ENCODE measurements at regions not wholly inside any gene's neighbourhood (a gene's known extent, or its start where the extent isn't known, plus 50 kb on each side); places are given as distances from the start of the nearest gene placed in this dataset.

GRCh38 chr6:14929291-14929690 is 316.6 kb upstream of the JARID2 start:
- Histone ChIP-seq H3K27me3 (no peaks in the 10 kb centered on the region), H3K9me3 (no peaks in the 10 kb centered on the region), H3K36me3 (no peaks in the 10 kb centered on the region), H3K4me1 (peaks cover 0 to 13% (median 5%) of the 10 kb centered on the region in 4 donors), H3K27ac (no peak overlapping the region), H3K4me3 (no peak overlapping the region)
- WGBS, 2 donors: 70 to 84% methylated on average over 3 of the region's 3 CpGs
- DNase-seq: no peak
- intact Hi-C loops (cut with DNase I): no loop called here
- TF ChIP-seq EP300 (IDR thresholded peaks at IDR 0.05): no peak
- no peak for TF ChIP-seq POLR2A (IDR thresholded peaks at IDR 0.05)
- TF ChIP-seq CTCF (IDR thresholded peaks at IDR 0.05): no peak
- TF ChIP-seq POLR2AphosphoS5 (IDR thresholded peaks at IDR 0.05): no peak

GRCh38 chr6:14930366-14930989 is 315.4 kb upstream of the JARID2 start:
- Histone ChIP-seq H3K9me3 (no peaks in the 10 kb centered on the region), H3K27me3 (no peaks in the 10 kb centered on the region), H3K4me1 (peaks cover 0 to 2% (median 0%) of the 10 kb centered on the region in 4 donors), H3K27ac (no peak overlapping the region), H3K4me3 (no peak overlapping the region), H3K36me3 (no peaks in the 10 kb centered on the region)
- WGBS, 2 donors: 15 to 61% methylated on average over 2 of the region's 2 CpGs
- intact Hi-C loops (cut with DNase I): no loop called here
- TF ChIP-seq POLR2AphosphoS5 (IDR thresholded peaks at IDR 0.05) (no peak), POLR2A (IDR thresholded peaks at IDR 0.05) (no peak), CTCF (IDR thresholded peaks at IDR 0.05) (no peak), EP300 (IDR thresholded peaks at IDR 0.05) (no peak)
- DNase-seq: no peak

DNA sequence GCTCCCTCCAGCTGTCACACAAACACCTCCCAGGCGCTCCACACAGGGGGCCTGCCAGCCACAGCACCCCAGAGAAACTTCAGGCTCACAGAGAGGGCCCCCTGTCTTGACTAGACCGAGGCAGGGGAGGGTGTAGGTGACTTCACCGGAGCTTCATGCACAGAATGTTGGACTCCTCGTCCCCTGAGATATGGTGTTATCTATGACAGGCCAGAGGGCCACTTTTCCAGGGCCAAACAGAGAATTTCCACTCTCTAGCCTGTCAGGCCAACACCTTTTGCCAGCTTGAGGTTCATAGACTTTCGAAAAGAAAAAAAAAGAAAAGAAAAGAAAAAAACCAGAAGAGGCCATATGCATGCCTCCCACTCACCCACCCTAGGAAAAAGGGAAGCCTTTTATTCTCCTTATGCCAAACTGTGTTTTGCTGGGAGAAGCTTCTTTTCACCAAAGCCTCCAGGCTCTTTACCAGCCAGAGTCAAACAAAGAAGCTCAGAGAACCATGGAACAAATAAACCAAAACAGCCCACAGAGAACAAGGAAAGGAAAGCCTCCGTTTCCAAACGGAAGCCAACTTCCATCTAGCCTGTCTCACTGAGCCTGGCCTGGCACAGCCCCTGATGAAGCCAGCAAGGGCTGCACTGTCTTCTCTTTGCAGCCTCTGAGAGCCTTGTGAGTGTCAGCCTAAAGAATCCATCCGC is 313.2 kb upstream of the JARID2 start:
- 80 to 85% methylated on average over 8 of the region's 8 CpGs for WGBS, 2 donors
- no peak for DNase-seq
- intact Hi-C loops (cut with DNase I): no loop called here
- Histone ChIP-seq H3K27me3 (no peaks in the 10 kb centered on the region), H3K4me1 (no peaks in the 10 kb centered on the region), H3K27ac (peak overlapping the region in 1 of 4 donors; percentile 28), H3K36me3 (no peaks in the 10 kb centered on the region), H3K4me3 (no peak overlapping the region), H3K9me3 (no peaks in the 10 kb centered on the region)
- TF ChIP-seq CTCF (IDR thresholded peaks at IDR 0.05): no peak
- no peak for TF ChIP-seq EP300 (IDR thresholded peaks at IDR 0.05)
- TF ChIP-seq POLR2AphosphoS5 (IDR thresholded peaks at IDR 0.05): no peak
- no peak for TF ChIP-seq POLR2A (IDR thresholded peaks at IDR 0.05)

- intact Hi-C loops (cut with DNase I): no loop called here
- no peak overlapping the region for H3K4me3 ChIP-seq
- H3K4me1 ChIP-seq: no peaks in the 10 kb centered on the region
- no peak overlapping the region for H3K27ac ChIP-seq
- no peak for DNase-seq
- H3K27me3 ChIP-seq: no peaks in the 10 kb centered on the region
- H3K36me3 ChIP-seq: no peaks in the 10 kb centered on the region
- WGBS, 2 donors: 86 to 88% methylated on average over 4 of the region's 4 CpGs
- no peaks in the 10 kb centered on the region for H3K9me3 ChIP-seq
- TF ChIP-seq POLR2AphosphoS5 (IDR thresholded peaks at IDR 0.05) (no peak), POLR2A (IDR thresholded peaks at IDR 0.05) (no peak), EP300 (IDR thresholded peaks at IDR 0.05) (no peak), CTCF (IDR thresholded peaks at IDR 0.05) (no peak)
Measured at GRCh38 chr6:14933183-14933544, 312.7 kb upstream of the JARID2 start.

All from sigmoid colon (tissue), 6 donors.